NT2/D1 (cell line): ENCODE measurements at regions not wholly inside any gene's neighbourhood (a gene's known extent, or its start where the extent isn't known, plus 50 kb on each side); places are given as distances from the start of the nearest gene placed in this dataset.

ENCODE experiments used
- DNase-seq: peaks from one replicate; pipeline ENCODE4 v3.0.0-alpha.2; 2011; ENCODE audit warnings: low read depth, low spot score
- H3K27me3 ChIP-seq: 2 replicates; pipeline ENCODE4 v1.6.0; 2011; ENCODE audit warnings: mild to moderate bottlenecking; ENCODE audit not compliant: insufficient read length, insufficient read depth
- H3K36me3 ChIP-seq: 2 replicates; pipeline ENCODE4 v1.6.1; 2011; ENCODE audit warnings: mild to moderate bottlenecking, low read length, mixed read lengths; ENCODE audit not compliant: insufficient read depth, insufficient read length
- H3K4me1 ChIP-seq: 2 replicates; pipeline ENCODE4 v1.5.1; 2011; ENCODE audit not compliant: insufficient read depth, insufficient read length
- H3K4me3 ChIP-seq: 2 replicates; pipeline ENCODE4 v1.5.1; 2011; ENCODE audit warnings: low read depth; ENCODE audit not compliant: insufficient read length
- H3K9ac ChIP-seq: 2 replicates; pipeline ENCODE4 v1.6.0; 2011; ENCODE audit warnings: low read depth; ENCODE audit not compliant: insufficient read length
- H3K9me3 ChIP-seq: 2 replicates; pipeline ENCODE4 v1.5.1; 2011; ENCODE audit warnings: mild to moderate bottlenecking, low read length; ENCODE audit not compliant: insufficient read depth
- SUZ12 ChIP-seq: IDR thresholded peaks from 2 replicates; pipeline ENCODE4 v1.6.1; 2011; ENCODE audit not compliant: insufficient read length, insufficient read depth; ENCODE audit errors: extremely low read depth
- YY1 ChIP-seq: IDR thresholded peaks from 2 replicates; pipeline ENCODE4 v1.6.1; 2011; ENCODE audit not compliant: insufficient read length, insufficient read depth
- ZNF274 ChIP-seq: IDR thresholded peaks from 2 replicates; pipeline ENCODE4 v1.6.1; 2011; ENCODE audit warnings: mild to moderate bottlenecking, low read depth, low read length

- H3K9ac ChIP-seq, result no peak overlapping the region
- no peak overlapping the region for H3K4me3 ChIP-seq
- H3K27me3 ChIP-seq, result no peaks in the 10 kb centered on the region
- H3K36me3 ChIP-seq, result no peaks in the 10 kb centered on the region
- TF ChIP-seq ZNF274, result no peak
- TF ChIP-seq SUZ12, result no peak
- no peak for TF ChIP-seq YY1
- H3K4me1 ChIP-seq, result no peaks in the 10 kb centered on the region
- H3K9me3 ChIP-seq, result no peaks in the 10 kb centered on the region
- DNase-seq, result no peak
Measured at GRCh38 chr5:158123595-158123994, 264.6 kb upstream of the CLINT1 start.

GRCh38 chr5:158121678-158122077, 262.7 kb upstream of the CLINT1 start:
- no peaks in the 10 kb centered on the region for H3K27me3 ChIP-seq
- H3K9ac ChIP-seq, result no peak overlapping the region
- TF ChIP-seq SUZ12, result no peak
- no peak for TF ChIP-seq YY1
- no peak for TF ChIP-seq ZNF274
- H3K9me3 ChIP-seq, result no peaks in the 10 kb centered on the region
- no peak overlapping the region for H3K4me3 ChIP-seq
- H3K36me3 ChIP-seq, result no peaks in the 10 kb centered on the region
- H3K4me1 ChIP-seq, result no peaks in the 10 kb centered on the region
- DNase-seq, result no peak

DNA sequence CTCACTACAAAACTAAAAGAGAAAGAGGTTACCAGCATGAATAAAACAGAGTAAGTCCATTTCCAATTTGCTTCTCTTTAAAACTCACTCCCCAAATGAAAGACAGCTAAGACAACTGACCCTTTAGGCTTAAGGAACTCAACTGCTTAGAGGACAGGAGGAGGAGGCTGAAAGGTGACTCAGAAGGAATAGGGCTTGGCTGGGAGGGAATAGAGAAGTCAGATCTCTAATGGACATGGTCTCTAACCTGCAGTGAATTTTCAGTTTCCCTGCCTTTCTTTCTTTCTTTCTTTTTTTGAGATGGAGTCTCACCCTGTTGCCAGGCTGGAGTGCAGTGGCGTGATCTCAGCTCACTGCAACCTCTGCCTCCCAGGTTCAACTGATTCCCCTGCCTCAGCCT, 261.8 kb upstream of the CLINT1 start:
- Histone ChIP-seq H3K36me3 (no peaks in the 10 kb centered on the region), H3K27me3 (no peaks in the 10 kb centered on the region), H3K4me3 (no peak overlapping the region), H3K9ac (no peak overlapping the region), H3K9me3 (no peaks in the 10 kb centered on the region), H3K4me1 (no peaks in the 10 kb centered on the region)
- TF ChIP-seq YY1 (no peak), ZNF274 (no peak), SUZ12 (no peak)
- no peak for DNase-seq

DNA sequence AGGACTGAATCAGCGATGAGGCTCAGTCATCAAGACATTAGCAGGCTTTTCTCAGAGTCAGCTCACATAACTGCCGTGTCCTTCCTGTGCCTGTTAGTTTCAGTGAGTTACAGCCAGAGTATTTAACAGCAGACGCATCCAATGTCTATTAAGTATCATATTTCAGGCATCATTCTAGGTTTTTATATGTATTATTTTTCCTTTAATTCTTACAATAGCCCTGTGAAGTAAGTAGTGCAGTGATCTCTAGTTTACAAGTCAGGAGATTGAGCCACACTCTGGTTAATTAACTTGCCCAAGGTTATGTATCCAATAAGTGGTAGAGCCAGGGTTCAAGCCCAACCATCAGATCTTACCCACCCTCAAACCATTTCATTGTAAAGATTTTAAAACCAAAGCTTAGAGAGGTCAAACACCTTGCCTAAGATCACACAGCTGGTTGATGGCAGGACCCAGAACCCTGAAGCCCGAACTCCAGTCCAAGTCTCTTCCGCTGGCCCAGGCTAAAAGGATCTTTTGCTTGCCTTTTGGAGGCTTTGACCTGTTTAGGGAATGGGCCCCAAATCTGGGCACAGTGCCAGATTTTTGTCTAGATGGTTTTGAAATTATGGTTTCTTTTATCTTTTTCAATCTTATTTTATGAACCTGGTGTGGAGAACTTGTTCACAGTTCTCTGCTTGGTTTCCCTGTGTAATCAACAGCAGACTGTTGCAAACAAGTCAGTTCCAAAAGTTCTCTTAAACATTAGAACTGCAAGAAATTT, 261.2 kb upstream of the CLINT1 start:
- H3K9me3 ChIP-seq, result no peaks in the 10 kb centered on the region
- no peak overlapping the region for H3K9ac ChIP-seq
- DNase-seq, result no peak
- H3K27me3 ChIP-seq, result no peaks in the 10 kb centered on the region
- no peaks in the 10 kb centered on the region for H3K36me3 ChIP-seq
- H3K4me1 ChIP-seq, result no peaks in the 10 kb centered on the region
- TF ChIP-seq ZNF274, result no peak
- TF ChIP-seq SUZ12, result no peak
- TF ChIP-seq YY1, result no peak
- H3K4me3 ChIP-seq, result no peak overlapping the region

GRCh38 chr5:158117467-158118160, 258.7 kb upstream of the CLINT1 start:
- DNase-seq, result no peak
- TF ChIP-seq SUZ12, result no peak
- no peak for TF ChIP-seq YY1
- TF ChIP-seq ZNF274, result no peak
- H3K27me3 ChIP-seq, result no peaks in the 10 kb centered on the region

GRCh38 chr5:158116965-158117364, 258.0 kb upstream of the CLINT1 start:
- no peaks in the 10 kb centered on the region for H3K4me1 ChIP-seq
- H3K4me3 ChIP-seq, result no peak overlapping the region
- H3K36me3 ChIP-seq, result no peaks in the 10 kb centered on the region
- H3K9ac ChIP-seq, result no peak overlapping the region
- no peak for DNase-seq
- TF ChIP-seq SUZ12, result no peak
- TF ChIP-seq YY1, result no peak
- TF ChIP-seq ZNF274, result no peak
- H3K27me3 ChIP-seq, result no peaks in the 10 kb centered on the region
- no peaks in the 10 kb centered on the region for H3K9me3 ChIP-seq

More at GRCh38 chr5:158117467-158118160, 258.7 kb upstream of the CLINT1 start:
- Histone ChIP-seq H3K9ac (no peak overlapping the region), H3K4me1 (no peaks in the 10 kb centered on the region), H3K9me3 (no peaks in the 10 kb centered on the region), H3K4me3 (no peak overlapping the region), H3K36me3 (no peaks in the 10 kb centered on the region)

DNA sequence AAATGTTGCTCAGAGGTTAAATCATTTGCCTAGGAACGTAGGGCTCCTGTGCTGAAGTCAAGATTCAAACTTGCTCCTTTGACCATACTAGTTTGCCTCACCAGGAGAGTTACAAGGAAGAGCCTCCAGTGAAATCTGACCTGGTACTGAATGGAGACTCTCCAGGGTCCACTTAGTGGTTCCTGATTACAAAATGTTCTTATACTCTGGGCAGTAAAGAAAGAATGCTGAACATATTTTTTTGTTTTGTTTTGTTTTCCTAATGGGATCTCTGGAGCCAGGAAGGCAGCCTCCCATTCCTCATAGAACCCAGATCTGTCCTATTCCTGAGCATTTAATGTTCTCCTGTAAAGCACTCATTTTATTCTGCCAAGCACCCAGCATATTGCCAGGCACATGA, 256.5 kb upstream of the CLINT1 start:
- H3K4me3 ChIP-seq, result no peak overlapping the region
- H3K27me3 ChIP-seq, result no peaks in the 10 kb centered on the region
- no peaks in the 10 kb centered on the region for H3K36me3 ChIP-seq
- no peak overlapping the region for H3K9ac ChIP-seq
- no peak for DNase-seq
- TF ChIP-seq SUZ12 (no peak), ZNF274 (no peak), YY1 (no peak)
- no peaks in the 10 kb centered on the region for H3K9me3 ChIP-seq
- no peaks in the 10 kb centered on the region for H3K4me1 ChIP-seq

GRCh38 chr5:158108177-158108576, 249.2 kb upstream of the CLINT1 start:
- no peak for TF ChIP-seq YY1
- TF ChIP-seq SUZ12, result no peak
- TF ChIP-seq ZNF274, result no peak
- no peaks in the 10 kb centered on the region for H3K36me3 ChIP-seq
- DNase-seq, result no peak
- H3K27me3 ChIP-seq, result no peaks in the 10 kb centered on the region
- H3K4me3 ChIP-seq, result no peak overlapping the region
- no peaks in the 10 kb centered on the region for H3K9me3 ChIP-seq
- H3K9ac ChIP-seq, result no peak overlapping the region
- H3K4me1 ChIP-seq, result no peaks in the 10 kb centered on the region
